ENCODE measurements at regions not wholly inside any gene's neighbourhood (a gene's known extent, or its start where the extent isn't known, plus 50 kb on each side); places are given as distances from the start of the nearest gene placed in this dataset.

DNA sequence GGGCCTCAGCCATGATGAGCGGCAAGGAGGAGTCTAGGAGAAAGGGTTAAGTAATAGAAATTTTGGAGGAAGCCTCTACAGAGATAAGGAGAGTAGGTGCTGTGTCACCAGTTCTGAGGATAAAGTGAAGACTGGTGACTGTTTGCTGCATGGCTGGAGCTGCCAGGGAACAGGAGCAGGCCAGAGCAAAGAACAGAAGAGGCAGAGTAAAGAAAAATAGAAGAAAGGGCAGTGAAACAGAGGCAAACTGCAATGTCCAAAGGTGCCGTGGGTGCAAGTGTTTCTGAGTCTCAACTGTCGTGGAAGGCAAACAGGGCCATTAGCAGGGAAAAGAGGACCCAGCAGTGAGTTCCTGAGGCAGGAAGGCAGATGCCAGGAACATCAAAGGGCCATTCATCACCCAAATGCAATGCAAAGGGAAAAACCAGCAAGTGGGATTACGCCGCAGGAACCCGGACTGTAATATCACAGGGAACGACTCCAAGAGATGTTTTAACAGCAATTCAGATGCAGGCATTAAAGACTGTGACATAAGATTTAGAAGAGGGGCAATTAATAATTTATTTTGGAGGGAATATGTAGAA, 318.3 kb downstream of the FOXO1 start:
- TF ChIP-seq, protein P1, sequence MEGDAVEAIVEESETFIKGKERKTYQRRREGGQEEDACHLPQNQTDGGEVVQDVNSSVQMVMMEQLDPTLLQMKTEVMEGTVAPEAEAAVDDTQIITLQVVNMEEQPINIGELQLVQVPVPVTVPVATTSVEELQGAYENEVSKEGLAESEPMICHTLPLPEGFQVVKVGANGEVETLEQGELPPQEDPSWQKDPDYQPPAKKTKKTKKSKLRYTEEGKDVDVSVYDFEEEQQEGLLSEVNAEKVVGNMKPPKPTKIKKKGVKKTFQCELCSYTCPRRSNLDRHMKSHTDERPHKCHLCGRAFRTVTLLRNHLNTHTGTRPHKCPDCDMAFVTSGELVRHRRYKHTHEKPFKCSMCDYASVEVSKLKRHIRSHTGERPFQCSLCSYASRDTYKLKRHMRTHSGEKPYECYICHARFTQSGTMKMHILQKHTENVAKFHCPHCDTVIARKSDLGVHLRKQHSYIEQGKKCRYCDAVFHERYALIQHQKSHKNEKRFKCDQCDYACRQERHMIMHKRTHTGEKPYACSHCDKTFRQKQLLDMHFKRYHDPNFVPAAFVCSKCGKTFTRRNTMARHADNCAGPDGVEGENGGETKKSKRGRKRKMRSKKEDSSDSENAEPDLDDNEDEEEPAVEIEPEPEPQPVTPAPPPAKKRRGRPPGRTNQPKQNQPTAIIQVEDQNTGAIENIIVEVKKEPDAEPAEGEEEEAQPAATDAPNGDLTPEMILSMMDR (IDR thresholded peaks at IDR 0.05): no peak
- TF ChIP-seq POLR2A (IDR thresholded peaks at IDR 0.05): no peak
